Astrocyte of the cerebellum (primary cell): ENCODE measurements at regions not wholly inside any gene's neighbourhood (a gene's known extent, or its start where the extent isn't known, plus 50 kb on each side); places are given as distances from the start of the nearest gene placed in this dataset.

Experiments used
- DNase-seq: peaks from one replicate; pipeline ENCODE4 v3.0.0-alpha.2; 2011; ENCODE audit warnings: low read depth
- H3K4me3 ChIP-seq: 2 replicates; pipeline ENCODE4 v1.5.1; 2011; ENCODE audit warnings: mild to moderate bottlenecking, low read depth, low read length, moderate library complexity
- in situ Hi-C: cut with HindIII; loops from 2 replicates; pipeline ENCODE4 v1.10.0; 2017; ENCODE audit warnings: low sequenced_read_pairs
- TF ChIP-seq, protein P1 (sequence below): IDR thresholded peaks from 2 replicates; pipeline ENCODE4 v1.5.1; 2012; ENCODE audit warnings: low read length, low read depth, moderate library complexity, mild to moderate bottlenecking; ENCODE audit errors: missing control alignments

DNA sequence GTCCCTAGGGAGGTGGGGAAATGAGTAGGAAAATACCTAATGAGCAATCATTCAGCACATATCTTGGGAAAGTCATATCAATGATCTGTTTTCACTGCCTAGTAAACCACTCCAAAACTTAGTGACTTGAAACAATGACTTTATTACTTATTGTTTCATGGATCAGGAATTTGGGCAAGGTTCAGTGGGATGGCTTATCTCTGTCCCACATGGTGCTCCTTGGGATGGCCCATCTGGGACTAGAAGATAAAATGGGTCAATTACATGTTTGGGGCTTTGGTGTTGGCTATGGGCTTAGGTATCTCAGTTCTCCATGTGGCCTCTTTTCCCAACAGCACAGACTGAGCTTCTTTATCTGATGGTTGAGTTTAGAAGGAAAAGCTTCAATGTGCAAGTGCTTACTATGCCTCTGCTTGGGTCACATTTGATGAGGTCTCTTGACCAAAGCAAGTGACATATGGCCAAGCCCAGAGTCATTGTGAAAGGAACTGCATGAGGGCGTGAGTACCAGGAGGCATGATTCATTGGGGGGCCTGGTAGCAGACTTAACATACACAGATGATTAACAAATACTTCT lies 218.1 kb upstream of the TNP1 start:
- TF ChIP-seq, protein P1, sequence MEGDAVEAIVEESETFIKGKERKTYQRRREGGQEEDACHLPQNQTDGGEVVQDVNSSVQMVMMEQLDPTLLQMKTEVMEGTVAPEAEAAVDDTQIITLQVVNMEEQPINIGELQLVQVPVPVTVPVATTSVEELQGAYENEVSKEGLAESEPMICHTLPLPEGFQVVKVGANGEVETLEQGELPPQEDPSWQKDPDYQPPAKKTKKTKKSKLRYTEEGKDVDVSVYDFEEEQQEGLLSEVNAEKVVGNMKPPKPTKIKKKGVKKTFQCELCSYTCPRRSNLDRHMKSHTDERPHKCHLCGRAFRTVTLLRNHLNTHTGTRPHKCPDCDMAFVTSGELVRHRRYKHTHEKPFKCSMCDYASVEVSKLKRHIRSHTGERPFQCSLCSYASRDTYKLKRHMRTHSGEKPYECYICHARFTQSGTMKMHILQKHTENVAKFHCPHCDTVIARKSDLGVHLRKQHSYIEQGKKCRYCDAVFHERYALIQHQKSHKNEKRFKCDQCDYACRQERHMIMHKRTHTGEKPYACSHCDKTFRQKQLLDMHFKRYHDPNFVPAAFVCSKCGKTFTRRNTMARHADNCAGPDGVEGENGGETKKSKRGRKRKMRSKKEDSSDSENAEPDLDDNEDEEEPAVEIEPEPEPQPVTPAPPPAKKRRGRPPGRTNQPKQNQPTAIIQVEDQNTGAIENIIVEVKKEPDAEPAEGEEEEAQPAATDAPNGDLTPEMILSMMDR = no peak
- no peak for DNase-seq
- no peak overlapping the region for H3K4me3 ChIP-seq
- in situ Hi-C loops = no loop called here

DNA sequence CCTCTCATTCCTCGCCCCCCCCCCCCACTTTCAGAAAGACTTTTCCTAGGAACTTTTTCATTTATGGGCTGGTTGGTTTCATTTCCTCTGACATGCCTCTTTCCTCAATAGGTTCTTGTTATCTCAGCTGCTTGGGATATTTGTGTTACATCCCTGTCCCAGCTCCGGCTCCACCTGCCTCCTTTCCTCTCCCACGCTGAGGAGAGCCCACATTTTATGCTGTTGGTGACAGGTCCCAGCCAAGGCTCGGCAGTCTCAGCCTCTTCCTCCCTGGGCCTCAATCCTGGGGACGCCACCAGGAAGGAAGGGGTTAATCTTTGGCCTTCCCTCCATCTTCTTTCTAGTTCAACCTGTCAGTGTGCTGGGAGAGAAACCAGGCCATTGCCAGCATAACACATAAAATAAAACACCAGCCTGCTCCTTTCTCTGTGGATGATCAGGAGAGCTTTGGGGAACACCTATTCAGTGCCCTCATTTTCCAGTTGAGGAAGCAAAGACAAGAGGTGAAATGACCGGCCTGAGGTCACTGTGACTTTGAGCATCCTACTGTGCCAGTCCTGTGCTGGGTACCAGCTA lies 216.9 kb upstream of the TNP1 start:
- no peak overlapping the region for H3K4me3 ChIP-seq
- no peak for DNase-seq
- TF ChIP-seq, protein P1 = no peak
- in situ Hi-C loops = no loop called here

DNA sequence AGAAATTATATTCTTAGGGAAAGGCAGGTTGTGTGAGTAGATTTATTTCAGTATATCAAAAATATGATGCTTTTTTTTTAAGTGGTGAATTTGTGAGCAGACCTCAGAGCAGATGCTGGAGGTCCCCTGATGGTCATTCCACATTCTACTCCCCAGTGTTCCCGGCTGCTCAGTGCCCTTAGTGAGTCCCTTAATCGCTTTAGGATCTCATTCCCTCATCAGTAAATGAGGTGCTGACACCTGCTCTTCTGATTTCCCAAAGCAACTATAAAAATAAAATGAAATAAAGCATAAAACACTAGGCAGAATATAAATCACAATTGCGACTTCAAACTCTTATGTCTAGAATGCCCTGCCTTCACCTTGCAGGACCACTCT lies 216.2 kb upstream of the TNP1 start:
- in situ Hi-C loops = no loop called here
- H3K4me3 ChIP-seq = no peak overlapping the region
- DNase-seq = no peak
- TF ChIP-seq, protein P1 = no peak

DNA sequence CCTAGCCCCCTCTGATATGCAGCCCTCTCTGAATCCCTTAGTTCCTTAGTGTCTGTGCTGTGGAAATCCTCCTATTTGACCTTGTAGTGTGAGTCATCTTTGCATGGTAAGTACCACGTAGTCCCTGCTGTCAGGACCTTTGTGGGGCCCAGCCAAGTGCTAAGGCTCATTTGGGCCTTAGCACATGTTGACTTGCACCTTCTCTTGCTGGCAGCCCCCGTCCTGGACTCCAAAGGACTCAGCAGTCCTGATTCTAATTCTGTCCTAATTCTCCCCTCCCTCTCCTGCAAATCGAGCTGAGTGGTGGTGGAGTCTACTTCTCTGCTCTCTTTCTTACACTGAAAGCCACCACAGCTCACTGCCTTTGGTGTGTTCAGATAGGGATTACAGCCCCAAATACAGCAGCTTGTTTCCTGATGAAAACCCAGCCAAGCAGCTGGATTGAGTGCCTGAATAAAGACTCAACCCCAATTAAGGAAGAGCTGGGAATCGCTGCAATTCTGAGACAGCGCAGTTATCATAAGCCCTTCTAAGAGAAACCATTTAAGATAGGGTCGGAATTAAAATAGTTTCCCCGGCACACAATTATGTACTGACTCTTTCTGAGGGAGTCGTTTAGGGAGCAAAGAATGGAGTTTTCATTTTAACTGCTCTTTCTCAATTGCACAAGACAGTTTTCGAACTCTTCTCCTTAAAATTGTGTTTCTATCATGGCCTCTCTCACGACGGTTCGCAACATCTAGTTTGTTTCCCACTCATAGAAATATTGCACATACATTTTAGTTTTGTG lies 215.6 kb upstream of the TNP1 start:
- H3K4me3 ChIP-seq = no peak overlapping the region
- no peak for DNase-seq
- TF ChIP-seq, protein P1 = no peak
- in situ Hi-C loops = no loop called here

DNA sequence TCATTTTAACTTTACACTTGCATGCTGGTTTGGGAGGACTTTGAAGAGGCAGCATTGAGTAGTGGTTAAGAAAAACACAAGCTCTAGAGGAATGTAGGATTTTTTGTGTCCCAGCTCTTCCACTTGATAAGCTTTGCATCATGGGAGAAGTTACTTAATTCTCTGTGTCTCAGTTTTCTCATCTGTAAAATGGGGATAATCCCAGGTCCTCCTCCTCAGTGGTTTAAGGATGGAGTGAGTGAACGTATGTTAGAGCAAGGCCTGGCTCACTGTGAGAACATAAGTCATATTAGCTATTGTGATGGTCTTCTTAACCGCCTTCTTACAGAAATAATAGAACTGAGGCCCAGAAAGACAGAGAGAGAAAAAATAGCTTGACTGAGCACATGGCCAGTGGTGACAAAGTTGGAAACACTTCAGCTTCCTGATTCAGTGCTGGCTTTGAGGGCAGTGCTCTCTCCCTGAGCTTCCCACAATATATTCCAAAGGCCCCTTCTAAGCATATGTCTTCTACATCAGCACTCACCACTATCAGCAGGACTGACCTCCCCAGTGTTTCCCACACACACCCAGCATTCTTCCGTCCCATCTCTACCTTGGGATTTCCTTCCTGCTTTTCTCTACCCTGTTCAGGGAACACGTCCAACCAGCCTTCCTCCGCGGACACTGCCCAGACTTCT lies 214.9 kb upstream of the TNP1 start:
- no peak for DNase-seq
- TF ChIP-seq, protein P1 = no peak
- in situ Hi-C loops = no loop called here

DNA sequence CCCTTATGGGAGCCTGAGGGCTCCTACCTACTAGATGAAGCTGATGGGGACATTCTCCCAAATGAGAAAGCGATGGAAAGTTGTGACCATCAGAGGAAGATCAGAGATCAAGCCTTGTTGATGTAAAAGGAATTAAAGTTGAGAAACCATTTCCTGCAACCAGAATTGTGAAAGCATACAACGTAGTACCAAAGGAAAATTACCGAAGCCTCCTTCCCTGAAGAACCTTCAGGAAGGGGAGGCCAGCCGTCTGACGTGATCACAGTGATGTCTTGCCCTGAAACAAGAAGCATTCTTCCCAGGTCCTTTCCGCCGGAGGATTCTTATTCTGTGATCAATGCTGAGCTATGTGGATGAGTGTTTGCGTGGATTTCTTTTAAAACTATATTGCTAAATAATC lies 211.6 kb upstream of the TNP1 start:
- no peak for DNase-seq
- in situ Hi-C loops = no loop called here
- no peak overlapping the region for H3K4me3 ChIP-seq
- TF ChIP-seq, protein P1 = no peak

More for the DNA sequence above, 214.9 kb upstream of the TNP1 start:
- no peak overlapping the region for H3K4me3 ChIP-seq
